ENCODE measurements at regions not wholly inside any gene's neighbourhood (a gene's known extent, or its start where the extent isn't known, plus 50 kb on each side); places are given as distances from the start of the nearest gene placed in this dataset.

GRCh38 chr10:94276140-94276539, 86.6 kb downstream of the NOC3L start:
- POLR2A ChIA-PET, result no interaction called here
- Histone ChIP-seq H3K4me1 (ENCODE audit: insufficient read depth, low read length, poor library complexity, severe bottlenecking) (no peaks in the 10 kb centered on the region), H2AFZ (ENCODE audit: low read length) (no peak overlapping the region), H3K4me2 (ENCODE audit: low read length) (no peak overlapping the region), H3K9me2 (ENCODE audit: insufficient read depth, low read length) (no peaks in the 10 kb centered on the region), H3K4me3 (ENCODE audit: low read depth, low read length, poor library complexity, severe bottlenecking) (no peak overlapping the region), H3K36me3 (ENCODE audit: insufficient read depth, low read length) (no peaks in the 10 kb centered on the region), H4K20me1 (ENCODE audit: insufficient read depth, low read length) (no peaks in the 10 kb centered on the region), H3K9me3 (ENCODE audit: low read length) (no peaks in the 10 kb centered on the region), H3K27ac (ENCODE audit: low read depth, low read length, poor library complexity, severe bottlenecking) (no peak overlapping the region), H3K79me2 (ENCODE audit: insufficient read depth, low read depth, low read length) (no peaks in the 10 kb centered on the region)
- no peak for DNase-seq (ENCODE audit: low spot score)
- TF ChIP-seq EZH2phosphoT487 (IDR thresholded peaks at IDR 0.05; ENCODE audit: borderline replicate concordance, low read depth, low read length), result no peak
- TF ChIP-seq CTCF (conservative IDR thresholded peaks at IDR 0.05; ENCODE audit: low read length), result no peak
- intact Hi-C loops (cut with micrococcal nuclease; ENCODE audit: unreplicated experiment), result no loop called here
- CTCF ChIA-PET (ENCODE audit: unreplicated experiment), result no interaction called here
- BruUV-seq (replicated peaks), result no TSS peak

GRCh38 chr10:94277450-94277849, 85.3 kb downstream of the NOC3L start:
- Histone ChIP-seq H3K9me2 (ENCODE audit: insufficient read depth, low read length) (no peaks in the 10 kb centered on the region), H3K9me3 (ENCODE audit: low read length) (no peaks in the 10 kb centered on the region), H2AFZ (ENCODE audit: low read length) (no peak overlapping the region), H3K79me2 (ENCODE audit: insufficient read depth, low read depth, low read length) (no peaks in the 10 kb centered on the region), H4K20me1 (ENCODE audit: insufficient read depth, low read length) (no peaks in the 10 kb centered on the region), H3K27ac (ENCODE audit: low read depth, low read length, poor library complexity, severe bottlenecking) (no peak overlapping the region), H3K4me3 (ENCODE audit: low read depth, low read length, poor library complexity, severe bottlenecking) (no peak overlapping the region), H3K4me1 (ENCODE audit: insufficient read depth, low read length, poor library complexity, severe bottlenecking) (no peaks in the 10 kb centered on the region), H3K36me3 (ENCODE audit: insufficient read depth, low read length) (no peaks in the 10 kb centered on the region), H3K4me2 (ENCODE audit: low read length) (no peak overlapping the region)
- ChIA-PET POLR2A (no interaction called here), CTCF (ENCODE audit: unreplicated experiment) (no interaction called here)
- DNase-seq (ENCODE audit: low spot score), result no peak
- TF ChIP-seq CTCF (conservative IDR thresholded peaks at IDR 0.05; ENCODE audit: low read length), result no peak
- no peak for TF ChIP-seq EZH2phosphoT487 (IDR thresholded peaks at IDR 0.05; ENCODE audit: borderline replicate concordance, low read depth, low read length)
- intact Hi-C loops (cut with micrococcal nuclease; ENCODE audit: unreplicated experiment), result no loop called here
- BruUV-seq (replicated peaks), result no TSS peak

GRCh38 chr10:94279835-94280709, 82.7 kb downstream of the NOC3L start:
- Histone ChIP-seq H3K27ac (ENCODE audit: low read depth, low read length, poor library complexity, severe bottlenecking) (no peak overlapping the region), H3K4me2 (ENCODE audit: low read length) (no peak overlapping the region), H3K4me1 (ENCODE audit: insufficient read depth, low read length, poor library complexity, severe bottlenecking) (no peaks in the 10 kb centered on the region), H2AFZ (ENCODE audit: low read length) (peak overlapping the region; percentile 23; the same call in 1 of the 2 replicates), H3K9me2 (ENCODE audit: insufficient read depth, low read length) (no peaks in the 10 kb centered on the region), H3K79me2 (ENCODE audit: insufficient read depth, low read depth, low read length) (no peaks in the 10 kb centered on the region), H3K9me3 (ENCODE audit: low read length) (no peaks in the 10 kb centered on the region), H3K4me3 (ENCODE audit: low read depth, low read length, poor library complexity, severe bottlenecking) (no peak overlapping the region), H4K20me1 (ENCODE audit: insufficient read depth, low read length) (no peaks in the 10 kb centered on the region), H3K36me3 (ENCODE audit: insufficient read depth, low read length) (no peaks in the 10 kb centered on the region)
- ChIA-PET CTCF (ENCODE audit: unreplicated experiment) (no interaction called here), POLR2A (no interaction called here)
- BruUV-seq (replicated peaks), result no TSS peak
- DNase-seq (ENCODE audit: low spot score), result peak; percentile 57
- TF ChIP-seq EZH2phosphoT487 (IDR thresholded peaks at IDR 0.05; ENCODE audit: borderline replicate concordance, low read depth, low read length), result no peak
- peak; percentile 96 for TF ChIP-seq CTCF (conservative IDR thresholded peaks at IDR 0.05; ENCODE audit: low read length)
- intact Hi-C loops (cut with micrococcal nuclease; ENCODE audit: unreplicated experiment), result loop anchor here (1.0 kb wide), 1 partner anchor 164 kb away; no protein-coding TSS in a partner anchor
